H9 (cell line): ENCODE measurements at regions not wholly inside any gene's neighbourhood (a gene's known extent, or its start where the extent isn't known, plus 50 kb on each side); places are given as distances from the start of the nearest gene placed in this dataset.

Experiments used
- DNase-seq: peaks from one replicate; pipeline ENCODE4 v3.0.0-alpha.2; 2017
- H2AFZ ChIP-seq: one replicate; pipeline ENCODE4 v1.6.1; 2013; ENCODE audit warnings: mild to moderate bottlenecking, low read length, control low read depth, moderate library complexity
- H2AK5ac ChIP-seq: 2 replicates; pipeline ENCODE4 v1.6.1; 2013; ENCODE audit warnings: low read length, control low read depth, mixed read lengths; ENCODE audit not compliant: insufficient read length
- H2BK120ac ChIP-seq: one replicate; pipeline ENCODE4 v1.6.1; 2013; ENCODE audit warnings: low read depth, mild to moderate bottlenecking, low read length, control low read depth, inconsistent platforms; ENCODE audit not compliant: poor library complexity, severe bottlenecking
- H2BK12ac ChIP-seq: 2 replicates; pipeline ENCODE4 v1.6.1; 2013; ENCODE audit warnings: low read length, control low read depth, mixed read lengths, low read depth; ENCODE audit not compliant: insufficient read length
- H2BK15ac ChIP-seq: 2 replicates; pipeline ENCODE4 v1.6.1; 2013; ENCODE audit warnings: low read depth, low read length, control low read depth
- H2BK20ac ChIP-seq: one replicate; pipeline ENCODE4 v1.6.1; 2013; ENCODE audit warnings: low read depth, mild to moderate bottlenecking, low read length, control low read depth, inconsistent platforms; ENCODE audit not compliant: poor library complexity, severe bottlenecking
- H2BK5ac ChIP-seq: 2 replicates; pipeline ENCODE4 v1.6.1; 2013; ENCODE audit warnings: low read length, control low read depth, mixed read lengths; ENCODE audit not compliant: insufficient read length
- H3K14ac ChIP-seq: 2 replicates; pipeline ENCODE4 v1.6.1; 2013; ENCODE audit warnings: low read length, control low read depth; ENCODE audit not compliant: insufficient read depth
- H3K18ac ChIP-seq: 2 replicates; pipeline ENCODE4 v1.6.1; 2013; ENCODE audit warnings: low read depth, mild to moderate bottlenecking, mixed read lengths, low read length, control low read depth; ENCODE audit not compliant: insufficient read length
- H3K23ac ChIP-seq: 2 replicates; pipeline ENCODE4 v1.6.1; 2013; ENCODE audit warnings: low read length, control low read depth, mixed read lengths, low read depth; ENCODE audit not compliant: insufficient read length
- H3K23me2 ChIP-seq: 2 replicates; pipeline ENCODE4 v1.6.1; 2013; ENCODE audit warnings: low read depth, mild to moderate bottlenecking, mixed read lengths, low read length, control low read depth; ENCODE audit not compliant: insufficient read length, poor library complexity, severe bottlenecking
- H3K27ac ChIP-seq: 2 replicates; pipeline ENCODE4 v1.5.1; 2013; ENCODE audit warnings: low read length, control low read depth, mixed read lengths, low read depth; ENCODE audit not compliant: insufficient read length
- H3K27me3 ChIP-seq: 2 replicates; pipeline ENCODE4 v1.6.1; 2013; ENCODE audit warnings: low read length, control low read depth, inconsistent platforms; ENCODE audit not compliant: insufficient read depth
- H3K4ac ChIP-seq: 2 replicates; pipeline ENCODE4 v1.6.1; 2013; ENCODE audit warnings: low read depth, mild to moderate bottlenecking, control low read depth, inconsistent platforms, low read length, moderate library complexity
- H3K4me1 ChIP-seq: 2 replicates; pipeline ENCODE4 v1.6.1; 2013; ENCODE audit warnings: low read length, control low read depth, inconsistent platforms; ENCODE audit not compliant: insufficient read depth
- H3K4me2 ChIP-seq: 2 replicates; pipeline ENCODE4 v1.6.1; 2013; ENCODE audit warnings: low read length, control low read depth, mixed read lengths; ENCODE audit not compliant: insufficient read length, insufficient read depth
- H3K56ac ChIP-seq: 2 replicates; pipeline ENCODE4 v1.6.1; 2013; ENCODE audit warnings: low read depth, mild to moderate bottlenecking, mixed read lengths, low read length, control low read depth; ENCODE audit not compliant: insufficient read length
- H3K79me1 ChIP-seq: 2 replicates; pipeline ENCODE4 v1.6.1; 2013; ENCODE audit warnings: low read depth, mild to moderate bottlenecking, moderate library complexity, low read length, control low read depth, inconsistent platforms; ENCODE audit not compliant: insufficient read depth, poor library complexity, severe bottlenecking
- H3K79me2 ChIP-seq: 2 replicates; pipeline ENCODE4 v1.6.1; 2013; ENCODE audit warnings: low read length, control low read depth, inconsistent platforms; ENCODE audit not compliant: insufficient read depth
- H3K9ac ChIP-seq: 2 replicates; pipeline ENCODE4 v1.6.1; 2013; ENCODE audit warnings: low read length, control low read depth, mixed read lengths; ENCODE audit not compliant: insufficient read length; ENCODE audit errors: extremely low read depth
- H3K9me3 ChIP-seq: one replicate; pipeline ENCODE4 v1.6.1; 2013; ENCODE audit warnings: low read depth, low read length, inconsistent platforms; ENCODE audit not compliant: control insufficient read depth
- H3T11ph ChIP-seq: one replicate; pipeline ENCODE4 v1.6.1; 2013; ENCODE audit warnings: mild to moderate bottlenecking, low read length, control low read depth, inconsistent platforms
- H4K20me1 ChIP-seq: one replicate; pipeline ENCODE4 v1.6.1; 2013; ENCODE audit not compliant: control insufficient read depth, insufficient read length, insufficient read depth
- H4K5ac ChIP-seq: 2 replicates; pipeline ENCODE4 v1.6.1; 2013; ENCODE audit warnings: low read depth, mild to moderate bottlenecking, mixed read lengths, low read length, control low read depth; ENCODE audit not compliant: insufficient read length
- H4K8ac ChIP-seq: replicated peaks from 2 replicates; pipeline ENCODE4 v1.6.1; 2013; ENCODE audit warnings: low read length, control low read depth, mixed read lengths, low read depth; ENCODE audit not compliant: insufficient read length
- H4K91ac ChIP-seq: 2 replicates; pipeline ENCODE4 v1.6.1; 2013; ENCODE audit warnings: low read depth, mild to moderate bottlenecking, moderate library complexity, mixed read lengths, low read length, control low read depth; ENCODE audit not compliant: insufficient read length
- H3K27ac Mint-ChIP-seq, 3 experiments: 2 replicates in 2 of 3; 3 replicates in 1 of 3; pipeline ENCODE4 v1.8.0; 2020 to 2021; ENCODE audit warnings: mixed read lengths in 3 of 3, mild to moderate bottlenecking in 1 of 3, moderate library complexity in 1 of 3
- H3K27me3 Mint-ChIP-seq: 2 replicates; pipeline ENCODE4 v1.8.0; 2021; ENCODE audit warnings: low read depth, mild to moderate bottlenecking, moderate library complexity, mixed read lengths
- H3K36me3 Mint-ChIP-seq, 3 experiments: 2 replicates in 2 of 3; 3 replicates in 1 of 3; pipeline ENCODE4 v1.8.0; 2020 to 2021; ENCODE audit warnings: low read depth in 3 of 3, mixed read lengths in 3 of 3; ENCODE audit not compliant: insufficient read depth in 1 of 3
- H3K4me1 Mint-ChIP-seq, 2 experiments: 2 replicates each; pipeline ENCODE4 v1.8.0; 2020; ENCODE audit warnings: mixed read lengths in 2 of 2
- H3K4me3 Mint-ChIP-seq, 2 experiments: 2 replicates in 1 of 2; 3 replicates in 1 of 2; pipeline ENCODE4 v1.8.0; 2020 to 2021; ENCODE audit warnings: mild to moderate bottlenecking in 2 of 2, mixed read lengths in 2 of 2, moderate library complexity in 1 of 2
- H3K9me3 Mint-ChIP-seq, 2 experiments: 2 replicates in 1 of 2; 3 replicates in 1 of 2; pipeline ENCODE4 v1.8.0; 2020; ENCODE audit warnings: mild to moderate bottlenecking in 2 of 2, mixed read lengths in 2 of 2, moderate library complexity in 1 of 2
- WGBS: extraction: QIAGEN DNeasy Blood & Tissue Kit; methylation state at CpG from one replicate; pipeline ENCODE4 v1.1.7; 2013; ENCODE audit warnings: missing lambda C conversion rate, low lambda C conversion rate, mixed read lengths; ENCODE audit not compliant: insufficient read length; ENCODE audit errors: extremely low coverage; 5-methylcytosine and 5-hydroxymethylcytosine counted together
- TF ChIP-seq, protein P1 (sequence below): fragments of 200-600 bp; sonication (generic); conservative IDR thresholded peaks from 3 replicates; pipeline ENCODE4 v1.8.0; 2021; ENCODE audit warnings: antibody characterized with exemption, mild to moderate bottlenecking

DNA sequence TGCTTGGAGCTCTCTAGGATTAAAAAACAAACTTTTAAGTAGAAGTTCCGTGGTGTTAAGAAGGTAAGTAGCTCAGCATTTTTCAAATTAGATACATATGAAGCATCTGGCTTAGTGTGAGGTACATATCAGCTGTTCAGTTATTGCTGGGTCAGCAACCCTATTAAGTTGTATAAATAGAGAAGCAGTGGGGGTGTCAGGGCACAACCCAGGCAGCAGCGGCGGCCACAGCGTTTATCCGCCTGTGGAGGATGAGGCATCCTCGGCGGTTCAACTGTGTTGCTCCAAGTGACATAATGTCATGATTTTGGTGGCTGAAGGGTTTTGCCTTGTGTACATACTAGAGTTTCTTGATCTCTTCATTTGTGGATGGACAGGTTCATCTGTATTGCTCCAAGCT lies 54.6 kb upstream of the KIF5B start:
- Histone ChIP-seq H2BK5ac (no peak overlapping the region), H2BK120ac (no peak overlapping the region), H3T11ph (no peak overlapping the region), H3K79me1 (no peaks in the 10 kb centered on the region), H3K23ac (no peak overlapping the region), H3K79me2 (no peaks in the 10 kb centered on the region), H3K27me3 (no peaks in the 10 kb centered on the region), H2AFZ (no peak overlapping the region), H3K56ac (no peak overlapping the region), H3K23me2 (no peaks in the 10 kb centered on the region), H2AK5ac (no peak overlapping the region), H3K27ac (no peak overlapping the region), H3K18ac (no peak overlapping the region), H3K9ac (no peak overlapping the region), H3K14ac (no peak overlapping the region), H3K4ac (no peak overlapping the region), H4K5ac (no peak overlapping the region), H3K4me1 (no peaks in the 10 kb centered on the region), H2BK20ac (no peak overlapping the region), H4K20me1 (no peaks in the 10 kb centered on the region), H3K9me3 (no peaks in the 10 kb centered on the region), H3K4me2 (no peak overlapping the region), H4K91ac (no peak overlapping the region), H2BK15ac (no peak overlapping the region), H2BK12ac (no peak overlapping the region), H4K8ac (no peak overlapping the region)
- Mint-ChIP-seq H3K9me3 (peaks cover 5 to 6% of the 10 kb centered on the region in 2 experiments; a peak in 4 of 5 replicates), H3K27me3 (peaks cover 8% of the 10 kb centered on the region), H3K4me3 (no peak overlapping the region), H3K27ac (no peak overlapping the region), H3K36me3 (peaks cover 0 to 2% (median 0%) of the 10 kb centered on the region in 3 experiments; a peak in 2 of 7 replicates), H3K4me1 (no peaks in the 10 kb centered on the region)
- no peak for DNase-seq
- no CpG with 5 or more reads among the region's 7 CpGs for WGBS
- TF ChIP-seq, protein P1, sequence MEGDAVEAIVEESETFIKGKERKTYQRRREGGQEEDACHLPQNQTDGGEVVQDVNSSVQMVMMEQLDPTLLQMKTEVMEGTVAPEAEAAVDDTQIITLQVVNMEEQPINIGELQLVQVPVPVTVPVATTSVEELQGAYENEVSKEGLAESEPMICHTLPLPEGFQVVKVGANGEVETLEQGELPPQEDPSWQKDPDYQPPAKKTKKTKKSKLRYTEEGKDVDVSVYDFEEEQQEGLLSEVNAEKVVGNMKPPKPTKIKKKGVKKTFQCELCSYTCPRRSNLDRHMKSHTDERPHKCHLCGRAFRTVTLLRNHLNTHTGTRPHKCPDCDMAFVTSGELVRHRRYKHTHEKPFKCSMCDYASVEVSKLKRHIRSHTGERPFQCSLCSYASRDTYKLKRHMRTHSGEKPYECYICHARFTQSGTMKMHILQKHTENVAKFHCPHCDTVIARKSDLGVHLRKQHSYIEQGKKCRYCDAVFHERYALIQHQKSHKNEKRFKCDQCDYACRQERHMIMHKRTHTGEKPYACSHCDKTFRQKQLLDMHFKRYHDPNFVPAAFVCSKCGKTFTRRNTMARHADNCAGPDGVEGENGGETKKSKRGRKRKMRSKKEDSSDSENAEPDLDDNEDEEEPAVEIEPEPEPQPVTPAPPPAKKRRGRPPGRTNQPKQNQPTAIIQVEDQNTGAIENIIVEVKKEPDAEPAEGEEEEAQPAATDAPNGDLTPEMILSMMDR: no peak
